ENCODE measurements at regions not wholly inside any gene's neighbourhood (a gene's known extent, or its start where the extent isn't known, plus 50 kb on each side); places are given as distances from the start of the nearest gene placed in this dataset.
"Not testable (repeated sequence)": the region's sequence is repeated elsewhere in the genome, so short reads cannot be mapped to it uniquely, and the experiment has no call there.

GRCh38 chr4:11119474-11119873 lies 309.2 kb downstream of the HS3ST1 start:
- no peak for DNase-seq

DNA sequence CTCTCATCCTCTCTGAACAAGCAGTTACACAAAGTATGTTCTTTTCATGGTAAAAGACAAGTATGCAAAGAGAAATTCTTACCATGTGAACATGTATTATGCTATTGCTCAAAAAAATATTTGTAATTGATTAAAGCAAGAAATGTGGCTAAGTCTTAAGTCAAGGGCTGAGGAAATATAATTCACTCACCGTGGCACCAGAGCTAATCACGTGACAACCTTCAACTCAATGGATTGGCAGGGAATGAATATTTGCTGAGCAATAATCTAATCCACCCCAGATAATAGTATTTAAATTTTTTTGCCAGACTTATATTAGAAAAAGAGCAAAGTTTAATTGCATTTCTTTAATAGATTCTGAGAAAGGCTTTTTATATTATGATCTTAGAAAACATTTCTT lies 310.2 kb downstream of the HS3ST1 start:
- DNase-seq = no peak

DNA sequence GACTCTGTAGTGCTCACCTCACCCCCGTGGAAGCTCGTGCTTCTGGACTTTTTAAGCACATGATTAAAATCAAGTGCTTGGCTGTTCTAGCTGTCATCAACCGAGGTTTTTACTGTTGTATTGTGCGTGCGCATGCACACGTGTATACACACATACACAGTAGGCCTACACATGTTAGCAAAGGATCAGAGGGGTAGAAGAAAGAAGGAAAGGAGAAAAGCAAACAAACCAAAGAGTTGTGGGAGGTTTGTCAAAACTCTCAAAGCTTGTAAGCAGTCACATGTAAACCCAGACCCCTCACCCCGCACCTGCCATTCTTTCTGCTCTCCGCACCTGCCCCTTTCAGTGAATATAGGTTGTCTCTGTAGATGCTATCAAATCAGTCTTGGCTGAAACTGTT lies 311.8 kb downstream of the HS3ST1 start:
- DNase-seq = no peak

GRCh38 chr4:11111876-11112275 lies 316.8 kb downstream of the HS3ST1 start:
- DNase-seq = no peak

GRCh38 chr4:11111370-11111769 lies 317.3 kb downstream of the HS3ST1 start:
- no peak for DNase-seq

GRCh38 chr4:11106759-11107158 lies 321.9 kb downstream of the HS3ST1 start:
- DNase-seq = no peak

DNA sequence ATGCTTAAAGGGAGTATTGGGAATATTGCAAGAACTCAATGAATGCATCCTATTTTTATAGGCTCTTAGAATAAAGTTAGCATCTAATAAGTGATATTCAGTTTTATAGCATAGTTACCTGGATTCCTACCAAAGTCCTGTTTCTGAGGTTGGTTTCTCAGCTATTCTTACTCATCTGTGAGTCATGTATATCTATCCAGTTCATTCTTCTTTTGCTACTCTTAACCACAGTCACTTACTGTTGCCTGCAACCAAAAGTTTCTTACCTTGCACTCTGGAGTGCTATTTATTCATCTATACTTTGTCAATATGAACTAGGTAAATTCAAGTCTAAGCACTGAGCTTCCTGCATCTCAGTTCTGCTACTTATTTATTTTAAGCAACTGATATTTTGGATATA lies 322.5 kb downstream of the HS3ST1 start:
- DNase-seq = no peak

DNA sequence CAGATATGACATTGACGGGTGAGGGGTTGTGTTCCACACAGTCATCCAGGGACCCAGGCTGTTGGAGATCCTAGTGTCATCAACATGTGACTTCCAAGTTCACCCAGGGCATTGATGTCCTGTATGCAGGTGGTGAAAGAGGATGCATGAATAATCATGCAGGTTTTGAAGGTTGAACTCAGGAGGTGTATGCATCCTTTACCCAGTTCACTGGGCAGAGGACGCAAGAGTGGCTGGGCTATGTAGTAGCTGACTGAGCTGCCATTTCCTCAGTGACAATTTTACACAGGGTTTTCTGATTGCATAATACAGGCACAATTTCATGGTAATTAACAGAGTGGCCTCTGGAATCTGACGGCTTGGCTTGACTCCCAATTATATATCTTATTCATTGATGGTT lies 323.0 kb downstream of the HS3ST1 start:
- DNase-seq = no peak

- no peak for DNase-seq
Measured at GRCh38 chr4:11098461-11098860, 330.2 kb downstream of the HS3ST1 start.

DNA sequence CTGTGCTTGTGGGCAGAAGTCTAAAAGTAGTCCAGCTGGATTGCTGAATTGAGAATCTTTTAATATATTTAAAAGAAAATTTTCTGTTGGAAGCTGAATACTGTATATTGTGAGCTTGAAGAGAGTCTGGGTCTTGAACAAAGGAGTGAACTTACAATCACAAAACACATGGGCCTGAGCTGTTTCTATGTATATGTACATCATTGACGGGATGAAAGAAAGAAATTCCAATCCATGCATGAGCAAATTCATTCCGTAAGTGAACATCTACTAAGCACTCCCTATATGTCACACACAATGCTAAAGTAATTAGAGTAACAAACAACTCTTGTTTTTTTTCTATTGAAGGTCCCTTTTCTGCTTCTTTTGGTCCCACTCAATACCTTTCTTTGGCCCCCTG lies 331.0 kb downstream of the HS3ST1 start:
- no peak for DNase-seq

GRCh38 chr4:11081006-11081405 lies 347.7 kb downstream of the HS3ST1 start:
- no peak for DNase-seq

- no peak for DNase-seq
Measured at GRCh38 chr4:11079171-11079570, 349.5 kb downstream of the HS3ST1 start.

GRCh38 chr4:11074581-11075241 lies 354.0 kb downstream of the HS3ST1 start:
- no peak for DNase-seq

- DNase-seq = no peak
Measured at GRCh38 chr4:11073621-11074051, 355.1 kb downstream of the HS3ST1 start.

DNA sequence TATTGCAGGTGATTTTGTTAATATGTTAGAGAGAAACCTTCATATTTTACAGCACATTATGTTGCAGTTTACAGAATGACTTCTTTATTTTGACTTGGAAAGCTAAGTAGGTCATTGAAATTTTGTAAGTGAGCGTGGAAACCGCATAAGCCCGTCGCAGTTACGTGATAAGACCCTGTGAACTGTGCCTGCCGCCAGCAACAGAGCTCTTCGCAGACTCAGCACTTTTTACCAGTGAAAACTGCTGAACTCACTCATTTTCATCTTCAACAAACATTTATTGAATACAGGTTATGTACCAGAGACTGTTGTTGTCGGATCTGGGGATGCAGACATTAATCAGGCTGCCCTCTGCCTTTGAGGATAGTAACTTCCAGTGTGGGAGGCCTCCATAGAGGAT lies 355.7 kb downstream of the HS3ST1 start:
- no peak for DNase-seq

- no peak for DNase-seq
Measured at GRCh38 chr4:11072463-11072862, 356.2 kb downstream of the HS3ST1 start.

- no peak for DNase-seq
Measured at GRCh38 chr4:11070813-11071212, 357.9 kb downstream of the HS3ST1 start.

DNA sequence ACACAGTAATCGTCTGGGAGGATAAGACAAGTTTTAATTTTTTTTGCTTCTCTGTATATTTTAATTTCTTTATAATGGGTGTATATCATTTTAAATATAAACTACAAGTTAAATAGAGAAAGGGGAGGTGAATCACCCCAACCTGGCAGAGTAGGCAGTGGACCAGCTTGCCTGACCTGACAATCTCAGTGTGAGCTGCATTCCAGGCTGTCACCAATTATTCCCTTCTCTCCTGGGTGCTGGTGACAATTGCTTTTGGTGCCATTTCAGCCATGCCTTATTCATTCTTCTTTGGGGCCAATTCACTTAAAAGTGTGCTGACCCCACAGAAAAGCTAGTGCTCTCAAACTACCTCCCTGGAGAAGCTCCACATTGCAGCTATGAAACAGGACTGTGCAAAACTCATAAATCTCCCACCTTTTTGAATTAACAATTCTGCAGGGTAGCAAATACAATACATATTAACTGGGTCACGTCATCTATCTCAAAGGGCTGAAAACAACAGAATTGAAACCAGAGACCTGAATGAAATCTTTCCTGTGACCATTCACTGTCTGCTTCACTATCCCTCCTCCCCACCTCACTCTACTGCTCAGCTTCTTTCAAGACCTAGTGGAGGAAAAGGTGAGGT lies 359.0 kb downstream of the HS3ST1 start:
- no peak for DNase-seq

GRCh38 chr4:11069083-11069482 lies 359.6 kb downstream of the HS3ST1 start:
- DNase-seq = no peak

DNA sequence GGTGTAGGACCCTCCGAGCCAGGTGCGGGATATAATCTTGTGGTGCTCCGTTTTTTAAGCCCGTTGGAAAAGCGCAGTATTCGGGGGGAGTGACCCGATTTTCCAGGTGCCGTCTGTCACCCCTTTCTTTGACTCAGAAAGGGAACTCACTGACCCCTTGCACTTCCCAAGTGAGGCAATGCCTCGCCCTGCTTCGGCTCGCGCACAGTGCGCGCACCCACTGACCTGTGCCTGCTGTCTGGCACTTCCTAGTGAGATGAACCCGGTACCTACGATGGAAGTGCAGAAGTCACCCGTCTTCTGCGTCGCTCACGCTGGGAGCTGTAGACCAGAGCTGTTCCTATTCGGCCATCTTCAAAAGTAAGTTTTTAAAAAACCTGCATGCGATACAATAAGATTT lies 362.1 kb downstream of the HS3ST1 start:
- not testable (repeated sequence) for DNase-seq

GRCh38 chr4:11060637-11061036 lies 368.1 kb downstream of the HS3ST1 start:
- not testable (repeated sequence) for DNase-seq

GRCh38 chr4:11054937-11055336 lies 370.4 kb upstream of the CLNK start:
- DNase-seq = not testable (repeated sequence)

- DNase-seq = no peak
Measured at GRCh38 chr4:11053601-11054220, 369.1 kb upstream of the CLNK start.

DNA sequence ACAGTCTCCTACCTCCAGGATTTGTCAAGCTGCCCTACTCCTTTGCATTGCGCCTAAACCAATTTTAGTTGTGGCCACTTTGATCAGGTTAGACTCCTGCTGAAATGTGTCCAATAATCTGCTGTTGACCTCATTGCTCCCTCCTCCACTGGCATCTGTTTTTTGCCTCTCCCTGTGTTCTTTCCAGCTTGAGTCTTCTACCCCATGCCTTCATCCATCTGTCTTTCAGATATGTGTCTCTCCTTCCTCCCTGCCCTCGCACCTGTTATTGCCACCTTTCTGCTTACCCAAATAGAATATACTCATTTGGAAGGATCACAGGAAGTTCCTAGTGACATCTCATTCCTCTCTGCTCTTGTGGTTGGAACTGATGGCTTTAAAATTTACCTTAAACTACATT lies 366.6 kb upstream of the CLNK start:
- no peak for DNase-seq

DNA sequence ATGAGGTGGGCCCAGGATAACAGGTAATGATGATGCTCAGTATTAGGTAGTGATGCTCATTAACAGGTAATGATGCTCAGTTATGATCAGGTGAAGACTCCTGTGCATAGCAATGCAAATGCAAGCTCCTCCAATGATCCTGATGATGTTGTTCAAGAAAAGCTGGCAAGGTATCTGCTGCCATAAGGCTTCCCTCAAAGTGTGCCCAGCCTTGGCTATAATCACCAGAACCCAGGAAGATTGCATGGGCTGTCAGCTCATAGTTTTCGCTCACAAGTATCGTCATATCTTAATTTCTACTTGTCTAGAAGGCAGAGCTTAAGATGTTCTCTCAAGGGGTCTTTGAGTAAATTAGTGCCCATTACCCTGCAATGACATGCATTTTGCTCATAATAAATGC lies 366.2 kb upstream of the CLNK start:
- DNase-seq = no peak
